WTC11 (cell line): ENCODE measurements at regions not wholly inside any gene's neighbourhood (a gene's known extent, or its start where the extent isn't known, plus 50 kb on each side); places are given as distances from the start of the nearest gene placed in this dataset.

Source experiments
- CREM ChIP-seq: sonication (generic); formaldehyde crosslinking; IDR thresholded peaks from 2 replicates; pipeline ENCODE4 v1.8.1; 2022; ENCODE audit warnings: mild to moderate bottlenecking, missing genetic modification reagents, moderate library complexity
- NFYB ChIP-seq: sonication (generic); formaldehyde crosslinking; conservative IDR thresholded peaks from 2 replicates; pipeline ENCODE4 v1.8.0; 2022; ENCODE audit warnings: low read depth, missing genetic modification reagents

GRCh38 chr4:155590796-155591585 is 75.7 kb upstream of the GUCY1A1 start:
- TF ChIP-seq NFYB (CRISPR knock-in tag) (no peak), CREM (CRISPR knock-in tag) (no peak)
